ENCODE measurements at regions not wholly inside any gene's neighbourhood (a gene's known extent, or its start where the extent isn't known, plus 50 kb on each side); places are given as distances from the start of the nearest gene placed in this dataset.

DNA sequence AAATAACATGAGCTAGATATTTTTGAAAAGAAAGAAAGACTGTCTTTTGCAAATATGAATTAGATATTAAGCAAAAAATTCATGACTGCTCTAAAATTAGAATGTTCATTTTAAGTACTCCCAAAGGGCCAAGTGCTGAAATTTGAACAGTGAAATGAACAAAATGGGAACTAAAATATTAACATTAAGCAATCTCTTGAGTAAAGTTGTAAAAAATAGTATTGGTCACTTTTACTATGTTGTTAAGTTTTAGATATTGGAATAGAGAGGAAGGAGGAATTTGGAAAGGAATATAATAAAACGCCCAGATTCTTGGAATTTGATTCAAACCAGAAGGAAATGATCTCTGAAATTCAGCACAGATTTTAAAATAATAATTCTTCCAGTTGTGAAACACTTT, 125.9 kb upstream of the ANK2 start:
- TF ChIP-seq, protein P1, sequence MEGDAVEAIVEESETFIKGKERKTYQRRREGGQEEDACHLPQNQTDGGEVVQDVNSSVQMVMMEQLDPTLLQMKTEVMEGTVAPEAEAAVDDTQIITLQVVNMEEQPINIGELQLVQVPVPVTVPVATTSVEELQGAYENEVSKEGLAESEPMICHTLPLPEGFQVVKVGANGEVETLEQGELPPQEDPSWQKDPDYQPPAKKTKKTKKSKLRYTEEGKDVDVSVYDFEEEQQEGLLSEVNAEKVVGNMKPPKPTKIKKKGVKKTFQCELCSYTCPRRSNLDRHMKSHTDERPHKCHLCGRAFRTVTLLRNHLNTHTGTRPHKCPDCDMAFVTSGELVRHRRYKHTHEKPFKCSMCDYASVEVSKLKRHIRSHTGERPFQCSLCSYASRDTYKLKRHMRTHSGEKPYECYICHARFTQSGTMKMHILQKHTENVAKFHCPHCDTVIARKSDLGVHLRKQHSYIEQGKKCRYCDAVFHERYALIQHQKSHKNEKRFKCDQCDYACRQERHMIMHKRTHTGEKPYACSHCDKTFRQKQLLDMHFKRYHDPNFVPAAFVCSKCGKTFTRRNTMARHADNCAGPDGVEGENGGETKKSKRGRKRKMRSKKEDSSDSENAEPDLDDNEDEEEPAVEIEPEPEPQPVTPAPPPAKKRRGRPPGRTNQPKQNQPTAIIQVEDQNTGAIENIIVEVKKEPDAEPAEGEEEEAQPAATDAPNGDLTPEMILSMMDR (IDR thresholded peaks at IDR 0.05): no peak
- TF ChIP-seq POLR2A (IDR thresholded peaks at IDR 0.05): no peak

Measured in adrenal gland (tissue), 5 donors.